ENCODE measurements at regions not wholly inside any gene's neighbourhood (a gene's known extent, or its start where the extent isn't known, plus 50 kb on each side); places are given as distances from the start of the nearest gene placed in this dataset.
A peak's percentile ranks its signal among the peaks of the same experiment; 100 is the strongest.

- Histone ChIP-seq H3K4me1 (ENCODE audit: control insufficient read depth in 5 of 5, insufficient read depth in 5 of 5, low read length in 5 of 5) (no peaks in the 10 kb centered on the region), H3K4me3 (no peak overlapping the region), H3K27ac (ENCODE audit: low read depth in 1 of 2, low read length in 1 of 2) (no peak overlapping the region), H3K27me3 (ENCODE audit: control insufficient read depth in 3 of 3, insufficient read depth in 3 of 3, low read length in 2 of 3) (peaks cover 0 to 5% (median 0%) of the 10 kb centered on the region in 3 donors), H3K9ac (ENCODE audit: insufficient read depth in 1 of 2, low read length in 2 of 2) (no peak overlapping the region), H3K9me3 (ENCODE audit: control insufficient read depth in 4 of 4, insufficient read depth in 3 of 4, low read length in 3 of 4) (no peaks in the 10 kb centered on the region), H3K36me3 (ENCODE audit: control insufficient read depth in 4 of 4, insufficient read depth in 4 of 4, low read length in 4 of 4) (no peaks in the 10 kb centered on the region)
- 73 to 79% methylated on average over 6 of the region's 6 CpGs for WGBS, 2 donors
- DNase-seq (no peak), ATAC-seq (ENCODE audit: insufficient read depth, low FRiP score) (no peak)
- TF ChIP-seq, protein P1, sequence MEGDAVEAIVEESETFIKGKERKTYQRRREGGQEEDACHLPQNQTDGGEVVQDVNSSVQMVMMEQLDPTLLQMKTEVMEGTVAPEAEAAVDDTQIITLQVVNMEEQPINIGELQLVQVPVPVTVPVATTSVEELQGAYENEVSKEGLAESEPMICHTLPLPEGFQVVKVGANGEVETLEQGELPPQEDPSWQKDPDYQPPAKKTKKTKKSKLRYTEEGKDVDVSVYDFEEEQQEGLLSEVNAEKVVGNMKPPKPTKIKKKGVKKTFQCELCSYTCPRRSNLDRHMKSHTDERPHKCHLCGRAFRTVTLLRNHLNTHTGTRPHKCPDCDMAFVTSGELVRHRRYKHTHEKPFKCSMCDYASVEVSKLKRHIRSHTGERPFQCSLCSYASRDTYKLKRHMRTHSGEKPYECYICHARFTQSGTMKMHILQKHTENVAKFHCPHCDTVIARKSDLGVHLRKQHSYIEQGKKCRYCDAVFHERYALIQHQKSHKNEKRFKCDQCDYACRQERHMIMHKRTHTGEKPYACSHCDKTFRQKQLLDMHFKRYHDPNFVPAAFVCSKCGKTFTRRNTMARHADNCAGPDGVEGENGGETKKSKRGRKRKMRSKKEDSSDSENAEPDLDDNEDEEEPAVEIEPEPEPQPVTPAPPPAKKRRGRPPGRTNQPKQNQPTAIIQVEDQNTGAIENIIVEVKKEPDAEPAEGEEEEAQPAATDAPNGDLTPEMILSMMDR (IDR thresholded peaks at IDR 0.05; ENCODE audit: control extremely low read depth, extremely low read depth): no peak
Measured at GRCh38 chr13:111051041-111051725, 63.9 kb upstream of the ARHGEF7 start.

- no peak overlapping the region for H3K9ac ChIP-seq (ENCODE audit: insufficient read depth in 1 of 2, low read length in 2 of 2)
- DNase-seq (no peak), ATAC-seq (ENCODE audit: insufficient read depth, low FRiP score) (no peak)
- WGBS, 2 donors: 42 to 57% methylated on average over 4 of the region's 4 CpGs
- H3K4me3 ChIP-seq: no peak overlapping the region
- TF ChIP-seq, protein P1 (IDR thresholded peaks at IDR 0.05; ENCODE audit: control extremely low read depth, extremely low read depth): no peak
- H3K4me1 ChIP-seq (ENCODE audit: control insufficient read depth in 5 of 5, insufficient read depth in 5 of 5, low read length in 5 of 5): no peaks in the 10 kb centered on the region
- no peaks in the 10 kb centered on the region for H3K9me3 ChIP-seq (ENCODE audit: control insufficient read depth in 4 of 4, insufficient read depth in 3 of 4, low read length in 3 of 4)
- no peak overlapping the region for H3K27ac ChIP-seq (ENCODE audit: low read depth in 1 of 2, low read length in 1 of 2)
- peaks cover 0 to 5% (median 0%) of the 10 kb centered on the region in 3 donors for H3K27me3 ChIP-seq (ENCODE audit: control insufficient read depth in 3 of 3, insufficient read depth in 3 of 3, low read length in 2 of 3)
- H3K36me3 ChIP-seq (ENCODE audit: control insufficient read depth in 4 of 4, insufficient read depth in 4 of 4, low read length in 4 of 4): no peaks in the 10 kb centered on the region
Measured at GRCh38 chr13:111050539-111050879, 64.6 kb upstream of the ARHGEF7 start.

GRCh38 chr13:111049791-111050538, 65.1 kb upstream of the ARHGEF7 start:
- Histone ChIP-seq H3K36me3 (ENCODE audit: control insufficient read depth in 4 of 4, insufficient read depth in 4 of 4, low read length in 4 of 4) (no peaks in the 10 kb centered on the region), H3K4me1 (ENCODE audit: control insufficient read depth in 5 of 5, insufficient read depth in 5 of 5, low read length in 5 of 5) (no peaks in the 10 kb centered on the region), H3K27me3 (ENCODE audit: control insufficient read depth in 3 of 3, insufficient read depth in 3 of 3, low read length in 2 of 3) (peaks cover 0 to 5% (median 0%) of the 10 kb centered on the region in 3 donors), H3K27ac (ENCODE audit: low read depth in 1 of 2, low read length in 1 of 2) (no peak overlapping the region), H3K9me3 (ENCODE audit: control insufficient read depth in 4 of 4, insufficient read depth in 3 of 4, low read length in 3 of 4) (no peaks in the 10 kb centered on the region), H3K9ac (ENCODE audit: insufficient read depth in 1 of 2, low read length in 2 of 2) (no peak overlapping the region), H3K4me3 (no peak overlapping the region)
- DNase-seq: peak; percentile 26 to 42 (median 32)
- no peak for ATAC-seq (ENCODE audit: insufficient read depth, low FRiP score)
- 75 to 85% methylated on average over 19 of the region's 19 CpGs for WGBS, 2 donors
- TF ChIP-seq, protein P1 (IDR thresholded peaks at IDR 0.05; ENCODE audit: control extremely low read depth, extremely low read depth): peak; percentile 30

Data from lung (tissue), 11 donors.